Activated T-helper 1 cell treated with Interleukin-2 at 50 U/mL for 16 hours (primary cell): ENCODE measurements at regions not wholly inside any gene's neighbourhood (a gene's known extent, or its start where the extent isn't known, plus 50 kb on each side); places are given as distances from the start of the nearest gene placed in this dataset.
A peak's percentile ranks its signal among the peaks of the same experiment; 100 is the strongest.
"Not testable (repeated sequence)": the region's sequence is repeated elsewhere in the genome, so short reads cannot be mapped to it uniquely, and the experiment has no call there.

Source experiments
- DNase-seq: peaks from one replicate; pipeline ENCODE4 v3.0.0-alpha.2; 2020; ENCODE audit warnings: low read depth

DNA sequence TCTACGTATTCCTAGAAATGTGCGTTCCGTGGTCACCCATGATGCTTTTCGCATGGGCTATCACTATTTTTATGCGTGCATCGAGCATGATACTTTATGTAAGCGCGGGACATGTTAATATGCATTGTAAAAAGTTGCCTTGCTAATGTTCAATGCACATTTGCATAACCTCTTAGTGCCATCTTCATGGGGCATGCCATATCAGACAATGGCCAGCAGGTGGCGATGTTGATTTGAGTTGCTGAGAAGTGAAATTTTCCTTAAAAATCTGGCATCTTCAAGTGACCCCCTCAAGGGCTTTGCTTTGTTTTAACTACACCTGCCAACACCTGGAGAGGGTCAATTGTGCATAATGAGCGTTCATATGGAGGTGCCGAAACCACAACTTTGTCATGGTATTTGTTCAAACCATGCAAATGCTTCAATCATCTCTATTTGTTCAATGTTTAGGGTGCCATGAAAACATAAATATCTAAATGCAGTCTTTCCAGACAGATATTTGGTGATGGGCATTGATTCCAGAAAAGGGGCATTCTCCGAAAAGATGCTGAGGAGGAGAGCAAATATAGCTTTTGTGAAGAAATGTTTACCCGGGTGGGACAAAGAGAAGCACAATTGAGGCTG lies 833.9 kb upstream of the PRKX start:
- peak; percentile 3 for DNase-seq

DNA sequence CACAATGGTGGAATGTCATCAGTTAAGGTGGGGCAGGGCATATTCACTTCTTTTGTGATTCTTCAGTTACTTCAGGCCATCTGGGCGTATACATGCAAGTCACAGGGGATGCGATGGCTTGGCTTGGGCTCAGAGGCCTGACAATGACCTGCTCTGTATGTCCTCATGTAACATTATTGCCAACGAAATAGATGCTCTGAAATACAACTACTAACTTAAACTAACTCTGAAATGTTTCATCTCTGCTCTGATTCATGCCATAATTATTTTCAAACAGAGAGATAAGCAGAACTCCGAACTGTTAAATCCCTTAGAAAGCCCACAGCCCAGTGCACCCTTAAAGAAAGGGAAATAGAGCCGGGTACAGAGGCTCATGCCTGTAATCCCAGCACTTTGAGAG lies 832.7 kb upstream of the PRKX start:
- not testable (repeated sequence) for DNase-seq

DNA sequence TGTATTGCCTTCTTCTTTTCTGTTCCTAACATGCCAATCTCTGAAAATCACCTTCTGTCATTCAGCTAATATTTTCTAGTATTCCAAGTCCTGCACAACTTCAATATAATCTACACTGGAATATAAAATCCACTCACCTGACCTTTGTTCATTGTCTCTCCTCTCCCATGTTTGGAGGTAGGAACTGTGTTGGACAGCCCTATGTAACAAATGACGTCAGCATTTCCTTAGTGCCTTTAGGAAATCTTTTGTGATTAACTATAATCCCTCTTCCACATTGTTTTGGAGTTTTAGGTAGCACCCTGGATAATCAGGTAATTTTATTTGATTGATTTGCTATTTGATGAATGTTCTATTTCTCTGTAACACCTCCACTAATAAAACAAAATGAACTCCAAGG lies 814.8 kb upstream of the PRKX start:
- DNase-seq: no peak

- no peak for DNase-seq
Observed at GRCh38 chrX:4485912-4486311, 772.5 kb upstream of the PRKX start.

GRCh38 chrX:4484266-4484665 lies 770.8 kb upstream of the PRKX start:
- no peak for DNase-seq

DNA sequence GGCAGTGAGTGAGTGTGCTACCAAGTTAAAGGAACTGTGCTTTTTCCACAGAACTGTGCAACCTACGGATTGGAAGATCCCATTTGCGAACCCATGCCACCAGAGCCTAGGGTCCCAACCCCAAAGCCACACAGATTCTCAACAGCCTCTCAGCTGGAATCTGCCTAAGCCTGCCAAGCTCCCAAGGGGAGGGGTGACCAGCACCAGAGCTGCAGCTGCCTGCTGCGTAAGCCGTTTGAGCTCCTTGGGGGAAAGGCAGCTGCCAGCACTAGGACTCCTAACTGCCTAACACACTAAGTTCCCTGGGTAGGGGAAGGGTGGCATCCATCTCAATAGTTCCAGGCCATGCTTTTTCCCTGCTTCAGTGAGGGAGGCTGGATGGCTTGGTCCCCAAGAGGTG lies 738.1 kb upstream of the PRKX start:
- DNase-seq: no peak

DNA sequence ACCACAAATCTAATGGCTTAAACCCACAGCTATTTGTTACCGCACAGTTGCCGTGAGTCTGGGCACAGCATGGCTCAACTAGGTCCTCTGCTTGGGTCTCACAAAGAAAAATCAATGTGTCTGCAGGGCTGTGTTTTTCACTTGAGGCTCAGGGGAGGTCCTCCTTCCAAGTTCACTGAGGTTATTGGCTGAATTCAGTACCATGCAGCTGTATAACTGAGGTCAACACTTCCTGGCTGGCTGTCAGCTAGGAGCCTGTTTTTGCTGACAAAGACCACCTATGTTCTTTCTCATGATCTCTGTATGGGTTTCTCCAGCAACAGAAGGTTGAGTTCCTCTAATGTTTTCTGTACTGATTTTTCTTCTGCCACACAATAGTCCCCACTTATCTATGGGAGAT lies 736.7 kb upstream of the PRKX start:
- no peak for DNase-seq

GRCh38 chrX:4435905-4436304 lies 722.5 kb upstream of the PRKX start:
- DNase-seq: no peak

GRCh38 chrX:4397471-4397870 lies 684.0 kb upstream of the PRKX start:
- no peak for DNase-seq

DNA sequence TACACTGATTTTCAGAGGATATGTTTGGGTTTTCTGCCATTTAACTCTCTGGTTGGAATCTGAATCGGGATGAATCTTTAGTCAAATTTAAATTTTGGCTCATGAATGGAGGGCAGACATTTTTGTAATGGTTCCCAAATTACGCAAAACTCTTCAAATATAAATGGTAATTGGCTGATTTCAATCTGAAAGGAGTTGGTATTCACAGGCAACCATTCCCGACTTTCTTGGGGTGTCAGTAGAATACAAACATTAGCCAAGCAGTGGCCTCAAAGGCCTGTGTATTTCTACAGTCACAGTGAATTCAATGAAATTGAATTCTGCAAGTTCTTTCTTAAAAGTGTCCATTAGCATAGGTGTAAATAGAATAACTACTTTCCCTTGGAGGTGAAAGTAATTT lies 668.8 kb upstream of the PRKX start:
- no peak for DNase-seq

GRCh38 chrX:4380710-4381109 lies 667.3 kb upstream of the PRKX start:
- DNase-seq: no peak

GRCh38 chrX:4379071-4379470 lies 665.6 kb upstream of the PRKX start:
- no peak for DNase-seq

GRCh38 chrX:4373791-4374190 lies 660.3 kb upstream of the PRKX start:
- no peak for DNase-seq

DNA sequence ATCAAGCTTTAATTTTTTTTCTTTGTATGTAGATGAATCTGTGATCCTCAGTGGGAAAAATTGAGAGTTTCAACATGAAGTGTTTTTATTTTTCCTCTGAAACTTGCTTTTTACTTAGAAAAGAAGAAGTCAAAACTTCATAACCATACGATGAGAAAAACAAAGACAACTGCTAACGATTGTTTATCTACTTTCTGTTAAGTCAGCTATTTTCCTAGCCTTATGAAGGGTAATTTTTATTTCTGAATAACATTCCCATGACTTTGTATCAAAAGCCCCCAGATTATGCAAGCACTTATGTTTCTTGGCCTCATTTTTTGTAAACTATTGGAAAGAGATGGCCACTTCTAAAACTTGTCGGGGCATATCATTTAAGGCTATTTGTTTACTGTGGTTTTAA lies 645.1 kb upstream of the PRKX start:
- DNase-seq: no peak

GRCh38 chrX:4322916-4323315 lies 609.5 kb upstream of the PRKX start:
- no peak for DNase-seq

GRCh38 chrX:4320436-4320947 lies 607.0 kb upstream of the PRKX start:
- no peak for DNase-seq

DNA sequence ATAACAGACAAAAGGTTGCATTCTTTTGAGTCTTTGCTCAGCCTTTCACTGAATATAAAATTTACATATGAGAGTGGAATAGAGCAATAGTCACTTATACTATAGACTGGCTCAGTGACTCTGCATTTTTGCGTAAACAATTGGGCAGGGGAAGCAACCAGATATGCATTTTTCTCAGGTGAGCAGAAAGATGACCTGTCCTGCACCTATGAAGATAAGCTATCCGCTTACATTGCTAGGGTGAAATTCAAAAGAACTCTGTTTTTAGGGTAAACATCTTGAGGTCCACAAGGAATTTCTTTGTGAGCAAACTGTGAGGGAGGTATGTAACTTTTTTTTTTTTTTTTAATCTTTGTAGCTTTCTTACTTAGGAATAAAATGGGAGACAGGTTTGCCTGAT lies 602.4 kb upstream of the PRKX start:
- DNase-seq: no peak

- no peak for DNase-seq
Observed at GRCh38 chrX:4314586-4314985, 601.1 kb upstream of the PRKX start.

DNA sequence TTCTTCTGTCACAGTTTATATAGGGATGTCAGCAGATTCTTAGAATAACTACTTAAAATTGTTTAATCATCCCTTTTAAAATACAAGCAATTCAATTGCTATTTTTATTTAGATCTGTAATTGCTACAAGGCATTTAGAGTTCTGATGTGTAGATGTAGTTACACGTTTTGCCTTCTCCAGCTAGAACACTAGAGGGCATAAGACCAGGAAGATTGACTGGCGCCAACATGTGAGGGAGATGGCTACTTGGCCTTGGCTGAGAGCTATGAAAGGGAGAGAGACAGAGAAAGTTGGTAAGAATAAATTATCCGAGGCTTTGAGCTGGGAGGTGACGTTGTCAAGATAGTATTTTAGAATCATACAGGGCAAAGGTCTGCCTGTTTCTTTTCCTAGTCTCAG lies 563.7 kb upstream of the PRKX start:
- DNase-seq: no peak

DNA sequence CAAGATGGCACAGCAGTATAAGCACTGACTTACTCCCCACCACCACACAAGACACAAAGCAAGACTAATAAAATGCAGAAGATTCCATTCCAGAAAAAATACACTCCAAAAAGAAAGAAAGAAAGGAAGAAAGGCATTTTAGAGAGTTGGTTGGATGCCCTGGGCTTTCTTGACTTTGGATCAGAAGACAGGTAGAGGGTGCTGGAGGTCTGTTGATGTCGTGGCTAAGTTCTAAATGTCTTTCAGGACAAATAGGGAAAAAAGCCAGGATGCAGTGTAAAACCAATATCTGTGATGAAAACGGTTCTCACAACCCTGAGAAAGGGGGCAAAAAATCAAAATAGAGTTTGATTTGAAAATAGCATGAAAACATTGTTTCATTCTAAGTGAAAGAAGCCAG lies 555.2 kb upstream of the PRKX start:
- no peak for DNase-seq

DNA sequence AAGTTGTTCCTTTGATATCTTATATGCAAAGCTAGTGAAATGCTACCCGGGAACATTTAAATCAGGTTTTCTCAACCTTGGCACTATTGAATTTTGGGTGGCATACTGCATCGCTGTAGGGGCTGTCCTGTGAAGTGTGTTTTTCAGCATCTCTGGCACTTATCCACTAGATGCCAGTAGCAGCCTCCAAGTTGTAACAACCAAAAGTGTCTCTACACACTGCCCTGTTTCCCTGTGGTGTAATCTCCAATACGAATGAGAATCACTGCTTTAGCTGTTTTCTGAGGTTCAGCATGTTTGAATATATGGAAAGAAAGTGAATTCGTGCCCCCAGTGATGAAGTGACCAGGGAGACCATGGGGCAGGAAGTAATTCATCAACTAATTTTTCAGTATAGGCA lies 551.6 kb upstream of the PRKX start:
- no peak for DNase-seq

GRCh38 chrX:4263030-4263803 lies 549.8 kb upstream of the PRKX start:
- DNase-seq: no peak

DNA sequence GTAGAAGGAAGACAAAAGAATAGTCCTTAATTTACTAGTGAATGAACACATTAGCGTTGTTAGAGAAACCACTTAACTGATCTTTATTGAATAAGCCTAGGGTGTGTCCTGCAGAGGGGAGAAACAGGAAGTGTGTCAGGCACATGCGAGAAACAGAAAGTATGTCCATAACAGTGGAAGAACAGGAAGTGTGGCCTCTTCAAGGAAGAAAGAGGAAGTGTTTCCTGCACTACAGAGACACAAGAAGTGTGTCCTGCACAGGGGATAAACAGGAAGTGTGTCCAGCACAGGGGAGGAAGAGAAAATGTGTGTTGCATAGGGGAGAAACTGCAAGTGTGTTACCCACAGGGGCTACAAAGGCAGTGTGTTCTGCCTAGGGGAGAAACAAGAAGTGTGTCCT lies 539.6 kb upstream of the PRKX start:
- no peak for DNase-seq

GRCh38 chrX:4249401-4249800 lies 536.0 kb upstream of the PRKX start:
- DNase-seq: no peak
